SK-N-SH treated with all-trans-retinoic acid at 6 μM for 48 hours (cell line): ENCODE measurements at regions not wholly inside any gene's neighbourhood (a gene's known extent, or its start where the extent isn't known, plus 50 kb on each side); places are given as distances from the start of the nearest gene placed in this dataset.

ENCODE experiments used
- ATAC-seq: fragments of 200-7000 bp; cut with Tn5 transposase; 3 replicates; pipeline ENCODE4 v1.9.1; 2020; ENCODE audit warnings: mild to moderate bottlenecking, moderate library complexity
- ARNTL ChIP-seq: fragments of 450-650 bp; formaldehyde crosslinking; IDR thresholded peaks from 2 replicates; pipeline ENCODE4 v1.5.0; 2020; ENCODE audit warnings: low read depth, mild to moderate bottlenecking, moderate library complexity, borderline replicate concordance
- CSDC2 ChIP-seq: fragments of 250-450 bp; sonication (Bioruptor Pico); IDR thresholded peaks from 2 replicates; pipeline ENCODE4 v1.5.0; 2020; ENCODE audit warnings: mild to moderate bottlenecking, moderate library complexity
- ESRRG ChIP-seq: fragments of 250-450 bp; sonication (Bioruptor Pico); IDR thresholded peaks from 2 replicates; pipeline ENCODE4 v1.6.1; 2021; ENCODE audit warnings: mild to moderate bottlenecking
- GLIS3 ChIP-seq: fragments of 250-450 bp; sonication (Bioruptor Pico); IDR thresholded peaks from 2 replicates; pipeline ENCODE4 v1.5.0; 2020; ENCODE audit warnings: mild to moderate bottlenecking, moderate library complexity
- ISL1 ChIP-seq: fragments of 250-450 bp; sonication (Bioruptor Pico); IDR thresholded peaks from 2 replicates; pipeline ENCODE4 v2.1.2; 2022; ENCODE audit warnings: mild to moderate bottlenecking, moderate library complexity
- OSR1 ChIP-seq: fragments of 250-450 bp; sonication (Bioruptor Pico); IDR thresholded peaks from 2 replicates; pipeline ENCODE4 v1.8.0; 2022; ENCODE audit warnings: moderate library complexity, mild to moderate bottlenecking, inconsistent platforms
- POU6F1 ChIP-seq: fragments of 250-450 bp; sonication (Bioruptor Pico); IDR thresholded peaks from 2 replicates; pipeline ENCODE4 v1.8.0; 2021; ENCODE audit warnings: low read depth, mild to moderate bottlenecking, moderate library complexity, borderline replicate concordance
- PPARA ChIP-seq: fragments of 250-450 bp; sonication (Bioruptor Pico); IDR thresholded peaks from 2 replicates; pipeline ENCODE4 v1.5.0; 2020; ENCODE audit warnings: mild to moderate bottlenecking, borderline replicate concordance
- RARB ChIP-seq: fragments of 250-450 bp; sonication (Bioruptor Pico); IDR thresholded peaks from 2 replicates; pipeline ENCODE4 v1.8.0; 2021; ENCODE audit warnings: mild to moderate bottlenecking, moderate library complexity
- SNAI2 ChIP-seq: fragments of 250-450 bp; sonication (Bioruptor Pico); IDR thresholded peaks from 2 replicates; pipeline ENCODE4 v1.5.0; 2020; ENCODE audit warnings: mild to moderate bottlenecking, moderate library complexity
- TCF4 ChIP-seq: fragments of 250-450 bp; sonication (Bioruptor Pico); IDR thresholded peaks from 2 replicates; pipeline ENCODE4 v1.8.0; 2021; ENCODE audit warnings: mild to moderate bottlenecking, moderate library complexity, borderline replicate concordance
- TOX ChIP-seq: fragments of 250-450 bp; sonication (Bioruptor Pico); IDR thresholded peaks from 2 replicates; pipeline ENCODE4 v1.8.0; 2021; ENCODE audit warnings: mild to moderate bottlenecking, moderate library complexity, borderline replicate concordance
- ZC3H10 ChIP-seq: fragments of 250-450 bp; sonication (Bioruptor Pico); IDR thresholded peaks from 2 replicates; pipeline ENCODE4 v1.5.1; 2021; ENCODE audit warnings: mild to moderate bottlenecking, moderate library complexity
- ZFP3 ChIP-seq: fragments of 250-450 bp; sonication (Bioruptor Pico); IDR thresholded peaks from 2 replicates; pipeline ENCODE4 v1.5.0; 2020; ENCODE audit warnings: mild to moderate bottlenecking, moderate library complexity
- ZNF565 ChIP-seq: fragments of 450-650 bp; formaldehyde crosslinking; conservative IDR thresholded peaks from 2 replicates; pipeline ENCODE4 v1.5.0; 2020; ENCODE audit warnings: low read depth, mild to moderate bottlenecking, moderate library complexity
- ZNF70 ChIP-seq: fragments of 450-650 bp; formaldehyde crosslinking; IDR thresholded peaks from 2 replicates; pipeline ENCODE4 v1.5.0; 2020; ENCODE audit warnings: mild to moderate bottlenecking, moderate library complexity
- ZNF8 ChIP-seq: fragments of 450-650 bp; formaldehyde crosslinking; IDR thresholded peaks from 2 replicates; pipeline ENCODE4 v1.5.0; 2020; ENCODE audit warnings: mild to moderate bottlenecking, moderate library complexity
- TF ChIP-seq, protein P1 (sequence below): fragments of 250-450 bp; sonication (Bioruptor Pico); IDR thresholded peaks from 2 replicates; pipeline ENCODE4 v1.5.0; 2020; ENCODE audit warnings: mild to moderate bottlenecking, moderate library complexity
- TF ChIP-seq, protein P2 (sequence below): fragments of 250-450 bp; sonication (Bioruptor Pico); IDR thresholded peaks from 2 replicates; pipeline ENCODE4 v1.5.1; 2020; ENCODE audit warnings: low read depth, mild to moderate bottlenecking, moderate library complexity

- no peak for TF ChIP-seq ZNF70
- TF ChIP-seq TOX (CRISPR knock-in tag) = no peak
- TF ChIP-seq, protein P1, sequence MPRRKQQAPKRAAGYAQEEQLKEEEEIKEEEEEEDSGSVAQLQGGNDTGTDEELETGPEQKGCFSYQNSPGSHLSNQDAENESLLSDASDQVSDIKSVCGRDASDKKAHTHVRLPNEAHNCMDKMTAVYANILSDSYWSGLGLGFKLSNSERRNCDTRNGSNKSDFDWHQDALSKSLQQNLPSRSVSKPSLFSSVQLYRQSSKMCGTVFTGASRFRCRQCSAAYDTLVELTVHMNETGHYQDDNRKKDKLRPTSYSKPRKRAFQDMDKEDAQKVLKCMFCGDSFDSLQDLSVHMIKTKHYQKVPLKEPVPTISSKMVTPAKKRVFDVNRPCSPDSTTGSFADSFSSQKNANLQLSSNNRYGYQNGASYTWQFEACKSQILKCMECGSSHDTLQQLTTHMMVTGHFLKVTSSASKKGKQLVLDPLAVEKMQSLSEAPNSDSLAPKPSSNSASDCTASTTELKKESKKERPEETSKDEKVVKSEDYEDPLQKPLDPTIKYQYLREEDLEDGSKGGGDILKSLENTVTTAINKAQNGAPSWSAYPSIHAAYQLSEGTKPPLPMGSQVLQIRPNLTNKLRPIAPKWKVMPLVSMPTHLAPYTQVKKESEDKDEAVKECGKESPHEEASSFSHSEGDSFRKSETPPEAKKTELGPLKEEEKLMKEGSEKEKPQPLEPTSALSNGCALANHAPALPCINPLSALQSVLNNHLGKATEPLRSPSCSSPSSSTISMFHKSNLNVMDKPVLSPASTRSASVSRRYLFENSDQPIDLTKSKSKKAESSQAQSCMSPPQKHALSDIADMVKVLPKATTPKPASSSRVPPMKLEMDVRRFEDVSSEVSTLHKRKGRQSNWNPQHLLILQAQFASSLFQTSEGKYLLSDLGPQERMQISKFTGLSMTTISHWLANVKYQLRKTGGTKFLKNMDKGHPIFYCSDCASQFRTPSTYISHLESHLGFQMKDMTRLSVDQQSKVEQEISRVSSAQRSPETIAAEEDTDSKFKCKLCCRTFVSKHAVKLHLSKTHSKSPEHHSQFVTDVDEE (CRISPR knock-in tag) = no peak
- TF ChIP-seq ESRRG (CRISPR knock-in tag) = no peak
- no peak for TF ChIP-seq ZC3H10 (CRISPR knock-in tag)
- no peak for TF ChIP-seq ZFP3
- 0 out of 2 replicates have a peak, but pooled peaks have one; percentile 4 for TF ChIP-seq ISL1 (CRISPR knock-in tag)
- TF ChIP-seq, protein P2, sequence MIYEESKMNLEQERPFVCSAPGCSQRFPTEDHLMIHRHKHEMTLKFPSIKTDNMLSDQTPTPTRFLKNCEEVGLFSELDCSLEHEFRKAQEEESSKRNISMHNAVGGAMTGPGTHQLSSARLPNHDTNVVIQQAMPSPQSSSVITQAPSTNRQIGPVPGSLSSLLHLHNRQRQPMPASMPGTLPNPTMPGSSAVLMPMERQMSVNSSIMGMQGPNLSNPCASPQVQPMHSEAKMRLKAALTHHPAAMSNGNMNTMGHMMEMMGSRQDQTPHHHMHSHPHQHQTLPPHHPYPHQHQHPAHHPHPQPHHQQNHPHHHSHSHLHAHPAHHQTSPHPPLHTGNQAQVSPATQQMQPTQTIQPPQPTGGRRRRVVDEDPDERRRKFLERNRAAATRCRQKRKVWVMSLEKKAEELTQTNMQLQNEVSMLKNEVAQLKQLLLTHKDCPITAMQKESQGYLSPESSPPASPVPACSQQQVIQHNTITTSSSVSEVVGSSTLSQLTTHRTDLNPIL (CRISPR knock-in tag) = peak; percentile 19; the same call in 1 of the 2 replicates
- TF ChIP-seq ARNTL (CRISPR knock-in tag) = no peak
- TF ChIP-seq ZNF8 (CRISPR knock-in tag) = no peak
Measured at GRCh38 chr12:42730291-42730690, 140.7 kb upstream of the PRICKLE1 start.

DNA sequence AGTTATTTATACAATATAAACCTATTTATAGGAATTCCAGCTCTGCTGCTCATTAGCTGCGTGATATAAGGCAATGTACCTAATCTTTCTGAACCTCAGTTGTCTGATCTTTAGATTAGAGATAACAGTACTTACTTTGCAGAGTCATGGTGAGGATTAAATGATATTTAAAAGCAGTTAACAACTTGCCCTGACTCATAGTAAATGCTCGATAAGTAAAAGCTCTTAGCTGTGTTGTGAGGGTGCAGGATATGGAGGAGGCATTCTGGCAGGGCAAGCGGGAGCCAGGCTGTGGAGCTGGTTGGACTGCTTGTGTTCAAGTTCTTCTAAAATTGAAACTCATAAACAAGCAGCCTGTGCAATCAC lies 140.0 kb upstream of the PRICKLE1 start:
- TF ChIP-seq ESRRG (CRISPR knock-in tag) (no peak), ISL1 (CRISPR knock-in tag) (peak; percentile 76), OSR1 (CRISPR knock-in tag) (no peak)
- ATAC-seq = no peak

More at GRCh38 chr12:42730291-42730690, 140.7 kb upstream of the PRICKLE1 start:
- ATAC-seq = no peak

DNA sequence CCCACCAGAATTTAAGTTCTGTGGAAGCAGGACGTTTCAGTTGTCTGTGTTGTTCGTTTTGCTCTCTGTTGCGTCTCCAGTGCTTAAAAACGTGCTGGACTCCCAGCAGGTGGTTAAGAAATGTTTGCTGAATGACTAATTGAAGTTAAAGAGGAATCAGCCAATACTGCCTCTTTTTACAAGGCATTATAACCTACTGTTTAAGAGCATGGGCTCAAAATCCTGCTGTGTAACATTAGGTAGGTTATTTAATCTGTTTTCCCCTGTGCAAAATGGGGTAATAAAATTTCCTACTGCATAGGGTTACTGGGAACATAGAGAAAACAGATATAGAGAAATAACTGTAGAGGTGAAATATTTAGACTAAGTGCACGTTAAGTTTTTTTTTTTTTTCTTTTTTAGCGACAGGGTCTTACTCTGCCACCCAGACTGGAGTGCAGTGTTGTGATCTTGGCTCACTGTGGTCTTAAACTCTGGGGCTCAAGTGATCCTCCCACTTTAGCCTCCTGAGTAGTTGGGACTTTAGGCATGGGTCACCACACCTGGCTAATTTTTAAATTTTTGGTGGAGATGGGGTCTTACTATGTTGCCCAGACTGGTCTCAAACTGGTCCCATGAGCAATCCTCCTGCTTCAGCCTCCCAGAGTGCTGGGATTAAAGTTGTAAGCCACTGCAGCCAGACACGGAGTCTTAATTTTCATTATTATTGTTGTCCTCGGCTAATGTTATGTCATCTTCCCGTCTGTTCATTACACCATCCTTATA lies 139.4 kb upstream of the PRICKLE1 start:
- no peak for TF ChIP-seq ZNF70
- no peak for TF ChIP-seq CSDC2
- ATAC-seq = no peak

- TF ChIP-seq GLIS3 (CRISPR knock-in tag) (no peak), TCF4 (CRISPR knock-in tag) (no peak), RARB (no peak), OSR1 (CRISPR knock-in tag) (no peak), SNAI2 (CRISPR knock-in tag) (no peak), ESRRG (CRISPR knock-in tag) (no peak), CSDC2 (no peak), POU6F1 (CRISPR knock-in tag) (no peak), ZNF565 (CRISPR knock-in tag) (no peak)
- TF ChIP-seq, protein P2 (CRISPR knock-in tag) = no peak
- TF ChIP-seq, all 23 proteins: peak for 0
- ATAC-seq = no peak
Measured at GRCh38 chr12:42728287-42728686, 138.7 kb upstream of the PRICKLE1 start.

DNA sequence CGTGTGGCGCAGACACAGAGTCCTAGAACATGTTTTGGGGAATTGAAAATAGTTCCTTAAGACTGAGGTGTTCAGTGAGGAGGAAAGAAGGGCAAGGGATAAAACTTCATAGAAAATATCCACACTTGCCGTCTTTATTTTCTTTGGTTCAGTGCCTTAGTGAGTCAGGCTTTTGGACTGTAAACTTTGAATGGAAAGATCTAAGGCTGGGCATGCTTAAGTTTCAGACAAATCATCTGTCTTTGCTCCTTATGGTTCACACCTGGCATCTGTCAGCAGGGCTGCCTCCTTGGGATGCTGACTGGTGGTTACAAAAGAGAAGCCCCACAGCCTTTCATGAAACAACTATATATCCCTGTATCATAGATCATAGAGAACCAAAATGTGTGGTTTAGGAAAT lies 136.3 kb upstream of the PRICKLE1 start:
- TF ChIP-seq, protein P1 (CRISPR knock-in tag) = no peak
- TF ChIP-seq ISL1 (CRISPR knock-in tag) (peak; percentile 46), ZC3H10 (CRISPR knock-in tag) (no peak), POU6F1 (CRISPR knock-in tag) (no peak), PPARA (CRISPR knock-in tag) (no peak)
- TF ChIP-seq, protein P2 (CRISPR knock-in tag) = no peak
- TF ChIP-seq, all 23 proteins: peak for 1
- ATAC-seq = no peak
